ENCODE measurements at regions not wholly inside any gene's neighbourhood (a gene's known extent, or its start where the extent isn't known, plus 50 kb on each side); places are given as distances from the start of the nearest gene placed in this dataset.
"Not testable (repeated sequence)": the region's sequence is repeated elsewhere in the genome, so short reads cannot be mapped to it uniquely, and the experiment has no call there.

- no peak for DNase-seq (ENCODE audit: low spot score)
Measured at GRCh38 chr1:73770109-73770905, 427.7 kb downstream of the LRRIQ3 start.

- DNase-seq (ENCODE audit: low spot score): no peak
Measured at GRCh38 chr1:73766786-73767348, 431.1 kb downstream of the LRRIQ3 start.

- DNase-seq (ENCODE audit: low spot score): no peak
Measured at GRCh38 chr1:73765551-73766233, 432.3 kb downstream of the LRRIQ3 start.

GRCh38 chr1:73761559-73761958, 436.4 kb downstream of the LRRIQ3 start:
- no peak for DNase-seq (ENCODE audit: low spot score)

GRCh38 chr1:73759011-73759410, 439.0 kb downstream of the LRRIQ3 start:
- DNase-seq (ENCODE audit: low spot score): no peak

GRCh38 chr1:73756817-73757216, 441.2 kb downstream of the LRRIQ3 start:
- no peak for DNase-seq (ENCODE audit: low spot score)

- DNase-seq (ENCODE audit: low spot score): no peak
Measured at GRCh38 chr1:73755649-73756048, 442.3 kb downstream of the LRRIQ3 start.

GRCh38 chr1:73749996-73750395, 448.0 kb downstream of the LRRIQ3 start:
- DNase-seq (ENCODE audit: low spot score): no peak

GRCh38 chr1:73744985-73745384, 453.0 kb downstream of the LRRIQ3 start:
- DNase-seq (ENCODE audit: low spot score): no peak

- DNase-seq (ENCODE audit: low spot score): no peak
Measured at GRCh38 chr1:73736125-73736524, 461.9 kb downstream of the LRRIQ3 start.

GRCh38 chr1:73727036-73727435, 470.9 kb downstream of the LRRIQ3 start:
- no peak for DNase-seq (ENCODE audit: low spot score)

GRCh38 chr1:73722055-73722454, 475.9 kb downstream of the LRRIQ3 start:
- DNase-seq (ENCODE audit: low spot score): no peak

GRCh38 chr1:73717976-73718375, 480.0 kb downstream of the LRRIQ3 start:
- DNase-seq (ENCODE audit: low spot score): no peak

- DNase-seq (ENCODE audit: low spot score): no peak
Measured at GRCh38 chr1:73711089-73711488, 486.9 kb downstream of the LRRIQ3 start.

- no peak for DNase-seq (ENCODE audit: low spot score)
Measured at GRCh38 chr1:73701826-73702225, 496.1 kb downstream of the LRRIQ3 start.

GRCh38 chr1:73676186-73676585, 521.8 kb downstream of the LRRIQ3 start:
- no peak for DNase-seq (ENCODE audit: low spot score)

GRCh38 chr1:73674945-73675561, 522.9 kb downstream of the LRRIQ3 start:
- peak; percentile 1 for DNase-seq (ENCODE audit: low spot score)

GRCh38 chr1:73673971-73674370, 524.0 kb downstream of the LRRIQ3 start:
- DNase-seq (ENCODE audit: low spot score): no peak

- DNase-seq (ENCODE audit: low spot score): no peak
Measured at GRCh38 chr1:73671530-73671929, 526.4 kb downstream of the LRRIQ3 start.

- not testable (repeated sequence) for DNase-seq (ENCODE audit: low spot score)
Measured at GRCh38 chr1:73667959-73668358, 530.0 kb downstream of the LRRIQ3 start.

- no peak for DNase-seq (ENCODE audit: low spot score)
Measured at GRCh38 chr1:73662526-73662925, 535.5 kb downstream of the LRRIQ3 start.

- no peak for DNase-seq (ENCODE audit: low spot score)
Measured at GRCh38 chr1:73659136-73659535, 538.8 kb downstream of the LRRIQ3 start.

GRCh38 chr1:73654714-73655113, 543.3 kb downstream of the LRRIQ3 start:
- DNase-seq (ENCODE audit: low spot score): no peak

Measured in globus pallidus (tissue), 1 donor.